MM.1S (cell line): ENCODE measurements at regions not wholly inside any gene's neighbourhood (a gene's known extent, or its start where the extent isn't known, plus 50 kb on each side); places are given as distances from the start of the nearest gene placed in this dataset.

Experiments used
- DNase-seq: peaks from one replicate; pipeline ENCODE4 v3.0.0-alpha.2; 2015
- H2AFZ ChIP-seq: fragments of 300-600 bp; sonication (generic); 2 replicates; pipeline ENCODE4 v1.6.0; 2016; ENCODE audit warnings: antibody characterized with exemption, low read length
- H3F3A ChIP-seq: fragments of 300-600 bp; sonication (generic); 2 replicates; pipeline ENCODE4 v1.6.1; 2016; ENCODE audit warnings: mild to moderate bottlenecking, antibody characterized with exemption, low read length, moderate library complexity, mixed read lengths; ENCODE audit not compliant: insufficient read depth
- H3K27ac ChIP-seq: fragments of 300-600 bp; sonication (generic); 2 replicates; pipeline ENCODE4 v1.5.1; 2016; ENCODE audit warnings: mild to moderate bottlenecking, low read length
- H3K27me3 ChIP-seq: fragments of 300-600 bp; sonication (generic); replicated peaks from 2 replicates; pipeline ENCODE4 v1.6.0; 2016; ENCODE audit warnings: low read length; ENCODE audit not compliant: insufficient read depth
- H3K36me3 ChIP-seq: fragments of 300-600 bp; sonication (generic); replicated peaks from 2 replicates; pipeline ENCODE4 v1.6.1; 2016; ENCODE audit warnings: mild to moderate bottlenecking, low read length, mixed read lengths; ENCODE audit not compliant: insufficient read depth
- H3K4me1 ChIP-seq: fragments of 300-600 bp; sonication (generic); 2 replicates; pipeline ENCODE4 v1.6.1; 2016; ENCODE audit warnings: low read length, mixed read lengths
- H3K4me2 ChIP-seq: fragments of 300-600 bp; sonication (generic); 2 replicates; pipeline ENCODE4 v1.6.0; 2016; ENCODE audit warnings: low read depth, low read length
- H3K4me3 ChIP-seq: fragments of 300-600 bp; sonication (generic); 2 replicates; pipeline ENCODE4 v1.5.1; 2016; ENCODE audit warnings: low read length, mixed read lengths
- H3K79me2 ChIP-seq: fragments of 300-600 bp; sonication (generic); 2 replicates; pipeline ENCODE4 v1.6.1; 2016; ENCODE audit warnings: mixed run types, low read length, mixed read lengths
- H3K9ac ChIP-seq: fragments of 300-600 bp; sonication (generic); 2 replicates; pipeline ENCODE4 v1.6.1; 2016; ENCODE audit warnings: low read length, mixed read lengths
- H3K9me2 ChIP-seq: fragments of 300-600 bp; sonication (generic); replicated peaks from 2 replicates; pipeline ENCODE4 v1.6.1; 2016; ENCODE audit warnings: mild to moderate bottlenecking, low read length, mixed read lengths; ENCODE audit not compliant: insufficient read depth
- H3K9me3 ChIP-seq: fragments of 300-600 bp; sonication (generic); replicated peaks from 2 replicates; pipeline ENCODE4 v1.6.1; 2016; ENCODE audit warnings: mild to moderate bottlenecking, low read length, mixed read lengths; ENCODE audit not compliant: insufficient read depth
- H4K20me1 ChIP-seq: fragments of 300-600 bp; sonication (generic); 2 replicates; pipeline ENCODE4 v1.6.1; 2016; ENCODE audit warnings: mild to moderate bottlenecking, low read length, moderate library complexity, mixed read lengths; ENCODE audit not compliant: insufficient read depth
- EZH2 ChIP-seq: fragments of 300-600 bp; sonication (generic); optimal IDR thresholded peaks from 2 replicates; pipeline ENCODE3; 2017; ENCODE audit warnings: low read depth, mild to moderate bottlenecking, antibody characterized with exemption, low read length, mixed read lengths
- EZH2phosphoT487 ChIP-seq: fragments of 300-600 bp; sonication (generic); IDR thresholded peaks from 2 replicates; pipeline ENCODE4 v1.6.1; 2018; ENCODE audit warnings: antibody characterized with exemption, low read length
- TF ChIP-seq, protein P1 (sequence below): fragments of 300-600 bp; sonication (generic); IDR thresholded peaks from 2 replicates; pipeline ENCODE4 v1.5.1; 2016; ENCODE audit warnings: antibody characterized with exemption, low read length, mixed read lengths

DNA sequence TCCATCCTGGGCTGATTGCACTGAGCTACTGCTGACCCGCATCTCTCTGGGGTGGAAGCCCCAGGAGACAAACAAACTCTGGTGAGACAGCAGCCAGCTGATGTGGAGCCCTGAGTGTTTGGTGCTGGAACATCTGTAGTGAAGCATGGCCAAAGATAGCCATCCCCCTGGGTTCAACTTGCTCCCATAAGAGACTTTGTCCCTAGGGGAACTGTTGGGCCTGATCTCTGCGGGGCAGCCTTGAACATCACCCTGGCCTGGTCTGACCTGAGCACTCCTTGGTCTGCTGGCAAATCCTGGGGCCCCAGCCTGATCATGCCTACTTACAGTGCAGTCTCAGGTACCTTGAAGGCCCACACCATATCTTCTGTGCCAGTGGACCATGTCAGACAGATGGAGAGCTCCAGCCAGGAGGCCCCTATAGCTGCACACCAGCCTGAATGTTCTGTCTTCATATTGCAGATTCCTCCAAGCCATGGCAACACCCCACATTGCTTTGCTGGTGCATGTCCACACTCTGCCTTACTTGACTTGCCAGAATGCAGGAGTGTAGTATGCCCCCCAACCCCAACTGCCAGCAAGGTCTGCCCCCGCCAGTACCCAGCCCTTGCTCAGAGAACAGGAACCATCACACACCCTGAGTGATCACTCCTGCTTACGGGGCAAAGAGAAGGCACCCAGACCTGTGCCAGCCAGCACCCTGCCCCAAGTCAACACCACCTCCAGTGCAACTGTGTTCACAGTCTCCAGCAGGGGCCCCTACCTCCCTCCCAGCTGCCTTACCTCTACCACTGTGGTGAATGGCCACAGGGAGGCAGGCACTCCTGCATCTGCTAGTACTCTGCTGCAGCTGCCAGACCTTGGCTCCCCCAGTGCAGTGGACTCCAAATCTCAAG lies 690.5 kb upstream of the NR5A2 start:
- no peaks in the 10 kb centered on the region for H3F3A ChIP-seq
- no peak overlapping the region for H3K4me3 ChIP-seq
- H3K9me2 ChIP-seq = no peaks in the 10 kb centered on the region
- no peaks in the 10 kb centered on the region for H3K9me3 ChIP-seq
- H4K20me1 ChIP-seq = no peaks in the 10 kb centered on the region
- no peak overlapping the region for H3K27ac ChIP-seq
- no peak for TF ChIP-seq EZH2
- TF ChIP-seq, protein P1, sequence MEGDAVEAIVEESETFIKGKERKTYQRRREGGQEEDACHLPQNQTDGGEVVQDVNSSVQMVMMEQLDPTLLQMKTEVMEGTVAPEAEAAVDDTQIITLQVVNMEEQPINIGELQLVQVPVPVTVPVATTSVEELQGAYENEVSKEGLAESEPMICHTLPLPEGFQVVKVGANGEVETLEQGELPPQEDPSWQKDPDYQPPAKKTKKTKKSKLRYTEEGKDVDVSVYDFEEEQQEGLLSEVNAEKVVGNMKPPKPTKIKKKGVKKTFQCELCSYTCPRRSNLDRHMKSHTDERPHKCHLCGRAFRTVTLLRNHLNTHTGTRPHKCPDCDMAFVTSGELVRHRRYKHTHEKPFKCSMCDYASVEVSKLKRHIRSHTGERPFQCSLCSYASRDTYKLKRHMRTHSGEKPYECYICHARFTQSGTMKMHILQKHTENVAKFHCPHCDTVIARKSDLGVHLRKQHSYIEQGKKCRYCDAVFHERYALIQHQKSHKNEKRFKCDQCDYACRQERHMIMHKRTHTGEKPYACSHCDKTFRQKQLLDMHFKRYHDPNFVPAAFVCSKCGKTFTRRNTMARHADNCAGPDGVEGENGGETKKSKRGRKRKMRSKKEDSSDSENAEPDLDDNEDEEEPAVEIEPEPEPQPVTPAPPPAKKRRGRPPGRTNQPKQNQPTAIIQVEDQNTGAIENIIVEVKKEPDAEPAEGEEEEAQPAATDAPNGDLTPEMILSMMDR = no peak
- no peak for TF ChIP-seq EZH2phosphoT487
- H3K36me3 ChIP-seq = no peaks in the 10 kb centered on the region
- H3K79me2 ChIP-seq = no peaks in the 10 kb centered on the region
- DNase-seq = no peak
- no peak overlapping the region for H2AFZ ChIP-seq
- no peak overlapping the region for H3K4me2 ChIP-seq
- no peaks in the 10 kb centered on the region for H3K27me3 ChIP-seq
- no peak overlapping the region for H3K9ac ChIP-seq
- no peaks in the 10 kb centered on the region for H3K4me1 ChIP-seq

- no peaks in the 10 kb centered on the region for H3K9me3 ChIP-seq
- H2AFZ ChIP-seq = no peak overlapping the region
- H3K79me2 ChIP-seq = no peaks in the 10 kb centered on the region
- H3F3A ChIP-seq = no peaks in the 10 kb centered on the region
- no peaks in the 10 kb centered on the region for H3K36me3 ChIP-seq
- H3K4me1 ChIP-seq = no peaks in the 10 kb centered on the region
- H3K27me3 ChIP-seq = no peaks in the 10 kb centered on the region
- H3K4me2 ChIP-seq = no peak overlapping the region
- H3K9ac ChIP-seq = no peak overlapping the region
- no peak overlapping the region for H3K4me3 ChIP-seq
- TF ChIP-seq EZH2phosphoT487 (no peak), EZH2 (no peak)
- TF ChIP-seq, protein P1 = no peak
- DNase-seq = no peak
- no peak overlapping the region for H3K27ac ChIP-seq
- H3K9me2 ChIP-seq = no peaks in the 10 kb centered on the region
- H4K20me1 ChIP-seq = no peaks in the 10 kb centered on the region
Measured at GRCh38 chr1:199338760-199339159, 688.8 kb upstream of the NR5A2 start.

DNA sequence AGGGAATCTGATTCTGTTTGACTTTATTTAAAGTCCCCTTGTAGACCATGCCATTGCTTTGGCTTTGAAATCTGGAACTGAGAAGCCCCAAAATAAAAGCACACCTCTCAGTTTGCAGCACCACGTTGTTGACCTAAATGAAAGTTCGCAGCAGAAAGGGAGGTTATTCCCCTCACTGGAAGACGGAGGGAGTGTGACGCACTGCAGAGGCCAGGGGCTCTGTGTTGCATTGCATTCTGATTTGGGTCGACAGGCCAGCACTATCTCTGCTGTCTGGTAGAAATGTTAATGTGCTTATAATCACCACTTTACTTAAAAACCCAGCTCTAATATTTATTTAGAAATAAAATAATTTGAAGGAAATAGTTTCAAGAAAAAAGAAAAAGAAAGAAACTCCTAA lies 675.2 kb upstream of the NR5A2 start:
- no peak overlapping the region for H3K4me2 ChIP-seq
- H4K20me1 ChIP-seq = no peaks in the 10 kb centered on the region
- H3K4me3 ChIP-seq = no peak overlapping the region
- H3K27me3 ChIP-seq = no peaks in the 10 kb centered on the region
- H3K27ac ChIP-seq = no peak overlapping the region
- TF ChIP-seq, protein P1 = no peak
- no peak for TF ChIP-seq EZH2
- no peak for TF ChIP-seq EZH2phosphoT487
- H3K9me2 ChIP-seq = no peaks in the 10 kb centered on the region
- H3K4me1 ChIP-seq = no peaks in the 10 kb centered on the region
- H3K9me3 ChIP-seq = no peaks in the 10 kb centered on the region
- no peaks in the 10 kb centered on the region for H3K79me2 ChIP-seq
- H3K9ac ChIP-seq = no peak overlapping the region
- no peak for DNase-seq
- no peak overlapping the region for H2AFZ ChIP-seq
- H3F3A ChIP-seq = no peaks in the 10 kb centered on the region
- H3K36me3 ChIP-seq = no peaks in the 10 kb centered on the region
